SH-SY5Y (cell line): ENCODE measurements at regions not wholly inside any gene's neighbourhood (a gene's known extent, or its start where the extent isn't known, plus 50 kb on each side); places are given as distances from the start of the nearest gene placed in this dataset.

ENCODE experiments used
- GATA2 ChIP-seq: IDR thresholded peaks from 2 replicates; pipeline ENCODE4 v1.6.1; 2011; ENCODE audit warnings: mild to moderate bottlenecking, low read depth, low read length
- GATA3 ChIP-seq: IDR thresholded peaks from 2 replicates; pipeline ENCODE4 v1.6.1; 2011; ENCODE audit warnings: low read depth, mild to moderate bottlenecking, low read length, moderate library complexity

DNA sequence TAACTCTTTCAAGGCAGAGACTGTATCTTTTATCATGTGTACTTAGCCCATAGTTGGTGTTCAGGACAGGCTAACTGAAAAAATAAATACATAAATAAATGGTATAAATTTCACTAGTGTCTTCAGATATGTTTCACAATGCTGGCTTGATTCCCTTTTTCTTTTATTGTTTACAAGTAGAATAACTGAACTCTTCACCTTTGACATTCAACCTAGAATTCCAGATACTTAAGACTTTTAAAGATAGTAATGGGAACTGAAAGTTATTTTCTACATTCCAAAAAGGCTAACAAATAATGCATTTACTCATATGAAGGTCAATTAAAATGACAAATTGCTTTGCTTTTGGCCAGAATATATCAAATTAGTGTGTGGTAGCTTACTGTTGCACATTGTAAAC is 411.3 kb upstream of the TENM4 start:
- TF ChIP-seq GATA3 = no peak
- no peak for TF ChIP-seq GATA2
